BE2C (cell line): ENCODE measurements at regions not wholly inside any gene's neighbourhood (a gene's known extent, or its start where the extent isn't known, plus 50 kb on each side); places are given as distances from the start of the nearest gene placed in this dataset.
A peak's percentile ranks its signal among the peaks of the same experiment; 100 is the strongest.

Experiments used
- DNase-seq: peaks from one replicate; pipeline ENCODE4 v3.0.0-alpha.2; 2020
- H3K27me3 ChIP-seq: fragments of 250-450 bp; sonication (Bioruptor Pico); 2 replicates; pipeline ENCODE4 v1.5.1; 2020; ENCODE audit warnings: mild to moderate bottlenecking
- H3K36me3 ChIP-seq: fragments of 250-450 bp; sonication (Bioruptor Pico); 2 replicates; pipeline ENCODE4 v1.5.1; 2020; ENCODE audit warnings: mild to moderate bottlenecking
- H3K4me1 ChIP-seq: fragments of 250-450 bp; sonication (Bioruptor Pico); 2 replicates; pipeline ENCODE4 v1.5.1; 2020
- H3K4me3 ChIP-seq: 2 replicates; pipeline ENCODE4 v1.5.1; 2011; ENCODE audit warnings: low read depth, low read length
- H3K9me3 ChIP-seq: fragments of 250-450 bp; sonication (Bioruptor Pico); 2 replicates; pipeline ENCODE4 v1.5.1; 2020
- TF ChIP-seq, protein P1 (sequence below): IDR thresholded peaks from 2 replicates; pipeline ENCODE4 v1.5.1; 2012; ENCODE audit warnings: mild to moderate bottlenecking, low read depth, low read length

GRCh38 chr10:121081306-121081705, 230.1 kb downstream of the WDR11 start:
- TF ChIP-seq, protein P1, sequence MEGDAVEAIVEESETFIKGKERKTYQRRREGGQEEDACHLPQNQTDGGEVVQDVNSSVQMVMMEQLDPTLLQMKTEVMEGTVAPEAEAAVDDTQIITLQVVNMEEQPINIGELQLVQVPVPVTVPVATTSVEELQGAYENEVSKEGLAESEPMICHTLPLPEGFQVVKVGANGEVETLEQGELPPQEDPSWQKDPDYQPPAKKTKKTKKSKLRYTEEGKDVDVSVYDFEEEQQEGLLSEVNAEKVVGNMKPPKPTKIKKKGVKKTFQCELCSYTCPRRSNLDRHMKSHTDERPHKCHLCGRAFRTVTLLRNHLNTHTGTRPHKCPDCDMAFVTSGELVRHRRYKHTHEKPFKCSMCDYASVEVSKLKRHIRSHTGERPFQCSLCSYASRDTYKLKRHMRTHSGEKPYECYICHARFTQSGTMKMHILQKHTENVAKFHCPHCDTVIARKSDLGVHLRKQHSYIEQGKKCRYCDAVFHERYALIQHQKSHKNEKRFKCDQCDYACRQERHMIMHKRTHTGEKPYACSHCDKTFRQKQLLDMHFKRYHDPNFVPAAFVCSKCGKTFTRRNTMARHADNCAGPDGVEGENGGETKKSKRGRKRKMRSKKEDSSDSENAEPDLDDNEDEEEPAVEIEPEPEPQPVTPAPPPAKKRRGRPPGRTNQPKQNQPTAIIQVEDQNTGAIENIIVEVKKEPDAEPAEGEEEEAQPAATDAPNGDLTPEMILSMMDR: no peak
- Histone ChIP-seq H3K4me3 (no peak overlapping the region), H3K27me3 (no peaks in the 10 kb centered on the region), H3K9me3 (no peaks in the 10 kb centered on the region), H3K36me3 (no peaks in the 10 kb centered on the region), H3K4me1 (peaks cover 17% of the 10 kb centered on the region)
- no peak for DNase-seq

DNA sequence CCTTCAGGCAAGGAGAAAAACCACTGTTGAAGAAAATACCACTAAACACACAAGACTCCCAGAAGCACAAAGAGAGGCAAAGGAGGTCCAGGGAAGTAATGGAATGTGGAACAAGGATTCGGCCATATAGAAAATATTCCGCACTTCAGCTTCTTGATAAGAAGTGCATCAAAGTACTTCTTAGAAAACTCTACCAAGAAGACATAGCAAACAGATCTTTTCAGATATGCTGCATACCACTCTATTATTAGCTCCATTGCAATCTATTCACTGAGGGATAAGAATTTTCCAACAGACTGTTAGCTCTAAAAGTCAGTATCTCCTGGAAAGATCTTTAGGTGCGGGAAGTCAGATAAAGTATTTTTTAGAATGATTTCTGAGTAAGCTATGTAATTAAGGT, 231.8 kb downstream of the WDR11 start:
- H3K4me3 ChIP-seq: no peak overlapping the region
- no peaks in the 10 kb centered on the region for H3K36me3 ChIP-seq
- H3K27me3 ChIP-seq: no peaks in the 10 kb centered on the region
- H3K9me3 ChIP-seq: no peaks in the 10 kb centered on the region
- TF ChIP-seq, protein P1: no peak
- peaks cover 31% of the 10 kb centered on the region for H3K4me1 ChIP-seq
- DNase-seq: no peak

GRCh38 chr10:121084016-121084674, 233.0 kb downstream of the WDR11 start:
- no peak for DNase-seq
- Histone ChIP-seq H3K36me3 (no peaks in the 10 kb centered on the region), H3K4me3 (no peak overlapping the region), H3K27me3 (no peaks in the 10 kb centered on the region), H3K9me3 (no peaks in the 10 kb centered on the region), H3K4me1 (peaks cover 35% of the 10 kb centered on the region)
- TF ChIP-seq, protein P1: no peak

DNA sequence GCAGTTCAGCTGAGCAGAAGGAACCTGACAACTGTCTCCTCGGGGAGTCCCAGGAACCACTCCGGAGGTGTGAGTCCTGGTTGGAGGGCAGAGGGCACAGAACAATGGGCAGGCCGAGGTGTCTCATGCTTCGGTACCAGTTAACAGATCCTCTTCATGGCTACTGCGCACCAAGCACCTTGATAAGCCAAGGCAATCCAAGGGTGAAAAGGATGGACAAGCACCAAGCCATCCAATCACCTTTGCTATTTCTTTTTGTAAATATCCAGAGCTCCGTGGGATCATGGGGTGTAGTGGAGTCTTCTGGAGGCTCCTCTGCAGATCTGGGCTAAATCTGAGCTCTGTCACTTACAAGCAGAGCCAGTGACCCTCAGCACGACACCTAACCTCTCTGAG, 233.5 kb downstream of the WDR11 start:
- H3K4me1 ChIP-seq: peaks cover 33% of the 10 kb centered on the region
- H3K9me3 ChIP-seq: no peaks in the 10 kb centered on the region
- TF ChIP-seq, protein P1: no peak
- H3K36me3 ChIP-seq: no peaks in the 10 kb centered on the region
- no peaks in the 10 kb centered on the region for H3K27me3 ChIP-seq
- H3K4me3 ChIP-seq: no peak overlapping the region
- DNase-seq: no peak

- no peaks in the 10 kb centered on the region for H3K36me3 ChIP-seq
- H3K4me3 ChIP-seq: no peak overlapping the region
- no peaks in the 10 kb centered on the region for H3K27me3 ChIP-seq
Observed at GRCh38 chr10:121085367-121085766, 234.2 kb downstream of the WDR11 start.

DNA sequence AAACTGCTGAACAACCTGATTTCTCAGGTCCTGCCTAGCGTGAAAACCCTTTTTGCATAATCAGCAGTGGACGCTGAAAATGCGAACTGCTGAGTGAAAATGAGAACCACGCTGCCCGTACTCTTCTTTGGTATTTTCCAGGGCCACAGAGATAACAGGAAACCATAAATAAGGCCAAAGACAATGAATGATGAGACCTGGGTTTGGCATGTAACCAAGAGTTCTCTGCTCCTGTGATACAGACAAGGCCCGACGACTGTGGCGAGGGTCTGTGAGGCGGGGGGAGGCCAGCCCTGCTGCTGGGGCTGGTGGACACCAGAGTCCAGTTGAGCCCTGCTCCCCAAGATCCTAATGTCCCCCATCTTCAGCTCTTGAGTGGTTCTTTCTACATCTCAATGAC, 236.0 kb downstream of the WDR11 start:
- Histone ChIP-seq H3K36me3 (no peaks in the 10 kb centered on the region), H3K9me3 (no peaks in the 10 kb centered on the region), H3K27me3 (no peaks in the 10 kb centered on the region), H3K4me1 (peaks cover 29% of the 10 kb centered on the region), H3K4me3 (no peak overlapping the region)
- TF ChIP-seq, protein P1: no peak
- DNase-seq: peak; percentile 47

More at GRCh38 chr10:121085367-121085766, 234.2 kb downstream of the WDR11 start:
- Histone ChIP-seq H3K4me1 (peaks cover 29% of the 10 kb centered on the region), H3K9me3 (no peaks in the 10 kb centered on the region)
- DNase-seq: no peak
- TF ChIP-seq, protein P1: no peak
